HepG2 (cell line): ENCODE measurements at regions not wholly inside any gene's neighbourhood (a gene's known extent, or its start where the extent isn't known, plus 50 kb on each side); places are given as distances from the start of the nearest gene placed in this dataset.
A peak's percentile ranks its signal among the peaks of the same experiment; 100 is the strongest.

Experiments
- BHLHE40 ChIP-seq: IDR thresholded peaks from 2 replicates; pipeline ENCODE4 v1.6.1; 2011; ENCODE audit warnings: low read length, improper control_type of control experiment
- ETV5 ChIP-seq: IDR thresholded peaks from 2 replicates; pipeline ENCODE4 v1.6.1; 2018; ENCODE audit warnings: missing biosample characterization, missing genetic modification reagents, inconsistent platforms, borderline replicate concordance
- NFIC ChIP-seq: IDR thresholded peaks from 2 replicates; pipeline ENCODE4 v1.6.1; 2012; ENCODE audit warnings: mild to moderate bottlenecking, low read length, inconsistent platforms
- THYN1 ChIP-seq: sonication (generic); formaldehyde crosslinking; IDR thresholded peaks from 2 replicates; pipeline ENCODE4 v1.8.1; 2023; ENCODE audit warnings: low read depth, mild to moderate bottlenecking, moderate library complexity, missing genetic modification reagents, borderline replicate concordance
- ZNF3 ChIP-seq: IDR thresholded peaks from 2 replicates; pipeline ENCODE4 v1.7.0; 2017; ENCODE audit warnings: inconsistent platforms
- ZNF724P ChIP-seq: sonication (generic); formaldehyde crosslinking; IDR thresholded peaks from 2 replicates; pipeline ENCODE4 v1.8.0; 2022; ENCODE audit warnings: missing genetic modification reagents, borderline replicate concordance
- ZNF777 ChIP-seq: sonication (generic); formaldehyde crosslinking; IDR thresholded peaks from 2 replicates; pipeline ENCODE4 v1.4.0; 2020; ENCODE audit warnings: missing genetic modification reagents
- ZSCAN12 ChIP-seq: sonication (generic); formaldehyde crosslinking; IDR thresholded peaks from 2 replicates; pipeline ENCODE4 v1.9.0; 2021; ENCODE audit warnings: mild to moderate bottlenecking, missing genetic modification reagents
- TF ChIP-seq, protein P1 (sequence below): sonication (generic); formaldehyde crosslinking; IDR thresholded peaks from 2 replicates; pipeline ENCODE4 v1.4.0; 2020; ENCODE audit warnings: mild to moderate bottlenecking, missing genetic modification reagents

DNA sequence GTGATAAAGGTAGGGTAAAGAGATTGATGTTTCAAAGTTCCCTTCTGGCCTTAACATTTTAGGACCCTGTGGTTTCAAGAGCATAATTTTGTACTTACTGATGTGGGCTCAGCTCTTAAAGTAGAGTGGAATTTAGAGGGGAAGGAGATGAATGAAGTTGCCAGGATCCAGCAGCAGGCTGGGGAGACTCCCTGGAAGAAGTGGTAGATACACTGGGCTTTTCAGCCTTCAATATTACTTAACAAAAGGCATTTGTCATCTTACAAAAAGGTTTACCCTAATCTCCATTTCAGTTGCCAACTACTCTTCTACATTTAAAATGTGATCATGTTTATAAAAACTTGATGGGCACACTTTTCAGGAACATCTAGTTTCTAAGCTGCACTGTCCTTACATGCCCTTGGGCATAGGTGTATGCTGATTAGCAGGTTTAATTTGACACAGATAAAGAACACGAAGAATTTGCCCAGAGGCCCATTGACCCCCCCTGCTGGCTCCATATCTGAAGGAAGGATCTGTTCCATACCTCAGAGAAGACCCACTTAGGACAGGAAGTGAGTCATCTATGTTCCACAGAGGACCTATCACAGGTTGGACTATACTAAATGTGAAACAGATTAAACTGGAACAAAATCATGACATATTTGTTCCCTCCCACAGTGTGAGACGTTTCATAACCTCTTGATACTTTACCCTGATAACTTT is 93.0 kb upstream of the LPP start (continued):
- TF ChIP-seq, protein P1, sequence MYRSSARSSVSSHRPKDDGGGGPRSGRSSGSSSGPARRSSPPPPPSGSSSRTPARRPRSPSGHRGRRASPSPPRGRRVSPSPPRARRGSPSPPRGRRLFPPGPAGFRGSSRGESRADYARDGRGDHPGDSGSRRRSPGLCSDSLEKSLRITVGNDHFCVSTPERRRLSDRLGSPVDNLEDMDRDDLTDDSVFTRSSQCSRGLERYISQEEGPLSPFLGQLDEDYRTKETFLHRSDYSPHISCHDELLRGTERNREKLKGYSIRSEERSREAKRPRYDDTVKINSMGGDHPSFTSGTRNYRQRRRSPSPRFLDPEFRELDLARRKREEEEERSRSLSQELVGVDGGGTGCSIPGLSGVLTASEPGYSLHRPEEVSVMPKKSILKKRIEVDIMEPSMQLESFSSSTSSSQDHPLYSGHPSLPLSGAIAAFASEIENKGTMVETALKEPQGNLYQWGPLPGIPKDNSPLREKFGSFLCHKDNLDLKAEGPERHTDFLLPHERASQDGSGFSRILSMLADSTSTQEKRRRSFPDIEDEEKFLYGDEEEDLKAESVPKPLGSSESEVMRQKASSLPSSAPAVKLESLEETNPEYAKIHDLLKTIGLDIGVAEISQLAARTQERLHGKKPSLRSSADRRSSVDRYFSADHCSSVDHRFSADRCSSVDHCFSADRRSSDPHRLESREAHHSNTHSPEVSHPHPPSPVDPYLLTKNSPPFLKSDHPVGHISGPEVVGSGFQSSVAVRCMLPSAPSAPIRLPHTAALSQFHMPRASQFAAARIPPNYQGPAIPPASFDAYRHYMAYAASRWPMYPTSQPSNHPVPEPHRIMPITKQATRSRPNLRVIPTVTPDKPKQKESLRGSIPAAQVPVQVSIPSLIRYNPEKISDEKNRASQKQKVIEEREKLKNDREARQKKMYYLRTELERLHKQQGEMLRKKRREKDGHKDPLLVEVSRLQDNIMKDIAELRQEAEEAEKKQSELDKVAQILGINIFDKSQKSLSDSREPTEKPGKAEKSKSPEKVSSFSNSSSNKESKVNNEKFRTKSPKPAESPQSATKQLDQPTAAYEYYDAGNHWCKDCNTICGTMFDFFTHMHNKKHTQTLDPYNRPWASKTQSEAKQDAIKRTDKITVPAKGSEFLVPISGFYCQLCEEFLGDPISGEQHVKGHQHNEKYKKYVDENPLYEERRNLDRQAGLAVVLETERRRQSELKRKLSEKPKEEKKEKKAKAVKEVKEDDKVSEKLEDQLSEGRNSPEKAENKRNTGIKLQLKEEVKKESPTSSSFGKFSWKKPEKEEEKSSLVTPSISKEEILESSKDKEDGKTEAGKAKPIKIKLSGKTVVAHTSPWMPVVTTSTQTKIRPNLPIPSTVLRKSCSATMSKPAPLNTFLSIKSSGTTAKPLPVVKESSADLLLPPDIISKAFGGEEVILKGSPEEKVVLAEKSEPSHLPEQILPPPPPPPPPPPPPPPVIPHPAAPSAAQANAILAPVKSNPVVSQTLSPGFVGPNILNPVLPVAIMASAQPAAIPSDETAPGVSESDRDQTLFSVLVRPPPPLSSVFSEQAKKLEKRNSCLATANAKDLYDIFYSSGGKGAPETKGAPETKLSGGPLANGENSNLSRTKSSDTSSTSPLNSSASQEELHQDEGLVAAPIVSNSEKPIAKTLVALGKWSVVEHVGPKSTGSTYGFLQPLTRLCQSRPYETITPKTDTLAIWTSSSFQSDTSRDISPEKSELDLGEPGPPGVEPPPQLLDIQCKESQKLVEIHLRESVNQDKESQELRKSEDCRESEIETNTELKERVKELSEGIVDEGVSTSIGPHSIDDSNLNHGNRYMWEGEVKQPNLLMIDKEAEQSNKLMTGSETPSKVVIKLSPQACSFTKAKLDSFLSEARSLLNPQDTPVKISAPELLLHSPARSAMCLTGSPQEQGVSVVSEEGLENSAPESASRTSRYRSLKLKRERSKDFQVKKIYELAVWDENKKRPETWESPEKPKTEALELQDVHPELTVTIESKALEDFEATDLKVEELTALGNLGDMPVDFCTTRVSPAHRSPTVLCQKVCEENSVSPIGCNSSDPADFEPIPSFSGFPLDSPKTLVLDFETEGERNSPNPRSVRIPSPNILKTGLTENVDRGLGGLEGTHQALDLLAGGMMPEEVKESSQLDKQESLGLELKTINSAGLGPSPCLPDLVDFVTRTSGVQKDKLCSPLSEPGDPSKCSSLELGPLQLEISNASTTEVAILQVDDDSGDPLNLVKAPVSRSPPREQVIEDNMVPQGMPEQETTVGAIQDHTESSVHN (CRISPR knock-in tag) = no peak
- TF ChIP-seq ZNF724P (CRISPR knock-in tag) = no peak
- TF ChIP-seq ZNF3 (CRISPR knock-in tag) = no peak
- TF ChIP-seq THYN1 (CRISPR knock-in tag) = no peak
- TF ChIP-seq ZNF777 (CRISPR knock-in tag) = no peak
- no peak for TF ChIP-seq NFIC
- no peak for TF ChIP-seq ZSCAN12 (CRISPR knock-in tag)
- no peak for TF ChIP-seq BHLHE40
- peak; percentile 70; the same call in 1 of the 2 replicates for TF ChIP-seq ETV5 (CRISPR knock-in tag)
